Hepatocyte (in vitro differentiated cells): ENCODE measurements at regions not wholly inside any gene's neighbourhood (a gene's known extent, or its start where the extent isn't known, plus 50 kb on each side); places are given as distances from the start of the nearest gene placed in this dataset.

Experiments
- EZH2 ChIP-seq: fragments of 200-600 bp; sonication (generic); IDR thresholded peaks from 2 replicates; pipeline ENCODE4 v1.6.1; 2016; ENCODE audit warnings: antibody characterized with exemption, mild to moderate bottlenecking, borderline replicate concordance
- TF ChIP-seq, protein P1 (sequence below): fragments of 200-600 bp; sonication (generic); IDR thresholded peaks from 2 replicates; pipeline ENCODE4 v1.5.1; 2016; ENCODE audit warnings: antibody characterized with exemption, mild to moderate bottlenecking; ENCODE audit not compliant: poor library complexity

DNA sequence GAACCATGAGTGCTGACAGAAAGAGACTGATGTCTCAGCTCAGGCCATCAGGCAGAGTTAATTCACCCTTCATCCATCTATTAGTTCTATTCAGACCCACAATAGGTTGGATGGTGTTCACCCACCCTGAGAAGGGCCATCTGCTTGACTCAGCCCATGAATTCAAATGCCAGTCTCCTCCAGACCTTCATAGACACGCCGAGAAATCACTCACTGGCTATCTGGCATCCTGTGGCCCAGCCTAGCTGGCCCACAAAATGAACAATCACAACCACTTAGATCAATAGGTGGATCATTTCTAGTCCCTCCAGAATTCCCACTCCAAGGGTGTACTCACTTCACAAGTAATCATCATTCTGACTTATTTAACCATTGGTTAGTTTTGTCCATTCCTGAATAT is 58.2 kb downstream of the MYEOV start:
- TF ChIP-seq EZH2 = no peak
- TF ChIP-seq, protein P1, sequence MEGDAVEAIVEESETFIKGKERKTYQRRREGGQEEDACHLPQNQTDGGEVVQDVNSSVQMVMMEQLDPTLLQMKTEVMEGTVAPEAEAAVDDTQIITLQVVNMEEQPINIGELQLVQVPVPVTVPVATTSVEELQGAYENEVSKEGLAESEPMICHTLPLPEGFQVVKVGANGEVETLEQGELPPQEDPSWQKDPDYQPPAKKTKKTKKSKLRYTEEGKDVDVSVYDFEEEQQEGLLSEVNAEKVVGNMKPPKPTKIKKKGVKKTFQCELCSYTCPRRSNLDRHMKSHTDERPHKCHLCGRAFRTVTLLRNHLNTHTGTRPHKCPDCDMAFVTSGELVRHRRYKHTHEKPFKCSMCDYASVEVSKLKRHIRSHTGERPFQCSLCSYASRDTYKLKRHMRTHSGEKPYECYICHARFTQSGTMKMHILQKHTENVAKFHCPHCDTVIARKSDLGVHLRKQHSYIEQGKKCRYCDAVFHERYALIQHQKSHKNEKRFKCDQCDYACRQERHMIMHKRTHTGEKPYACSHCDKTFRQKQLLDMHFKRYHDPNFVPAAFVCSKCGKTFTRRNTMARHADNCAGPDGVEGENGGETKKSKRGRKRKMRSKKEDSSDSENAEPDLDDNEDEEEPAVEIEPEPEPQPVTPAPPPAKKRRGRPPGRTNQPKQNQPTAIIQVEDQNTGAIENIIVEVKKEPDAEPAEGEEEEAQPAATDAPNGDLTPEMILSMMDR = no peak
